Mesenchymal stem cell (in vitro differentiated cells and primary cell): ENCODE measurements at regions not wholly inside any gene's neighbourhood (a gene's known extent, or its start where the extent isn't known, plus 50 kb on each side); places are given as distances from the start of the nearest gene placed in this dataset.
"Not testable (repeated sequence)": the region's sequence is repeated elsewhere in the genome, so short reads cannot be mapped to it uniquely, and the experiment has no call there.

Experiments
- DNase-seq: peaks from one replicate; pipeline ENCODE4 v3.0.0-alpha.2; 2013
- H2AFZ ChIP-seq: one replicate; pipeline ENCODE4 v1.6.1; 2013; ENCODE audit warnings: low read depth, mild to moderate bottlenecking, control low read depth, inconsistent platforms, low read length, moderate library complexity
- H2AK5ac ChIP-seq: 2 replicates; pipeline ENCODE4 v1.6.1; 2013; ENCODE audit warnings: low read length, moderate library complexity, mild to moderate bottlenecking, inconsistent platforms; ENCODE audit not compliant: severe bottlenecking
- H2BK120ac ChIP-seq: one replicate; pipeline ENCODE4 v1.6.1; 2013; ENCODE audit warnings: low read depth, mild to moderate bottlenecking, inconsistent platforms, low read length, moderate library complexity
- H2BK12ac ChIP-seq, 2 experiments: one replicate each; pipeline ENCODE4 v1.6.1; 2013; ENCODE audit warnings: inconsistent platforms in 2 of 2, low read length in 2 of 2, mild to moderate bottlenecking in 2 of 2, moderate library complexity in 2 of 2, control low read depth in 1 of 2
- H2BK15ac ChIP-seq: one replicate; pipeline ENCODE4 v1.6.1; 2013; ENCODE audit warnings: mild to moderate bottlenecking, low read depth, inconsistent platforms; ENCODE audit not compliant: poor library complexity, severe bottlenecking
- H2BK5ac ChIP-seq: 2 replicates; pipeline ENCODE4 v1.6.1; 2013; ENCODE audit warnings: low read depth, mild to moderate bottlenecking, low read length, control low read depth, inconsistent platforms; ENCODE audit not compliant: poor library complexity, severe bottlenecking
- H3K14ac ChIP-seq, 2 experiments: one replicate each; pipeline ENCODE4 v1.6.1; 2013; ENCODE audit warnings: inconsistent platforms in 2 of 2, low read length in 2 of 2, control low read depth in 1 of 2, mild to moderate bottlenecking in 1 of 2, moderate library complexity in 1 of 2
- H3K18ac ChIP-seq, 2 experiments: one replicate each; pipeline ENCODE4 v1.6.1; 2013; ENCODE audit warnings: inconsistent platforms in 2 of 2, low read length in 2 of 2, control low read depth in 1 of 2, low read depth in 1 of 2, mild to moderate bottlenecking in 1 of 2
- H3K23ac ChIP-seq, 2 experiments: one replicate each; pipeline ENCODE4 v1.6.1; 2013; ENCODE audit warnings: inconsistent platforms in 2 of 2, low read length in 2 of 2, mild to moderate bottlenecking in 2 of 2, moderate library complexity in 2 of 2, control low read depth in 1 of 2
- H3K27ac ChIP-seq: 2 replicates; pipeline ENCODE4 v1.5.1; 2013; ENCODE audit warnings: mild to moderate bottlenecking, moderate library complexity, low read length, control low read depth, inconsistent platforms; ENCODE audit not compliant: poor library complexity, severe bottlenecking
- H3K27me3 ChIP-seq, 2 experiments: 2 replicates each; pipeline versions ENCODE4 v1.6.1 to v1.7.0; 2013; ENCODE audit warnings: low read length in 2 of 2, mild to moderate bottlenecking in 2 of 2, moderate library complexity in 2 of 2, control low read depth in 1 of 2, inconsistent platforms in 1 of 2; ENCODE audit not compliant: control insufficient read depth in 1 of 2, insufficient read depth in 1 of 2
- H3K36me3 ChIP-seq, 2 experiments: 2 replicates each; pipeline versions ENCODE4 v1.6.1 to v1.7.0; 2013; ENCODE audit warnings: low read length in 2 of 2, control low read depth in 1 of 2, inconsistent platforms in 1 of 2, low read depth in 1 of 2, mild to moderate bottlenecking in 1 of 2; ENCODE audit not compliant: insufficient read depth in 2 of 2, control insufficient read depth in 1 of 2
- H3K4ac ChIP-seq, 2 experiments: one replicate each; pipeline ENCODE4 v1.6.1; 2013; ENCODE audit warnings: inconsistent platforms in 2 of 2, low read length in 2 of 2, mild to moderate bottlenecking in 2 of 2, moderate library complexity in 2 of 2, control low read depth in 1 of 2, low read depth in 1 of 2
- H3K4me1 ChIP-seq: 2 replicates; pipeline ENCODE4 v1.6.1; 2013; ENCODE audit warnings: low read depth, low read length, control low read depth; ENCODE audit not compliant: control insufficient read depth, insufficient read depth
- H3K4me2 ChIP-seq: 2 replicates; pipeline ENCODE4 v1.6.1; 2013; ENCODE audit warnings: low read length, mild to moderate bottlenecking, inconsistent platforms; ENCODE audit not compliant: poor library complexity, severe bottlenecking
- H3K4me3 ChIP-seq, 2 experiments: 2 replicates each; pipeline versions ENCODE4 v1.5.1 to v1.7.0; 2013; ENCODE audit warnings: low read length in 2 of 2, mild to moderate bottlenecking in 2 of 2, control low read depth in 1 of 2, low read depth in 1 of 2; ENCODE audit not compliant: insufficient read depth in 1 of 2
- H3K79me1 ChIP-seq: replicated peaks from 2 replicates; pipeline ENCODE4 v1.6.1; 2013; ENCODE audit warnings: mild to moderate bottlenecking, control low read depth, low read length, inconsistent platforms; ENCODE audit not compliant: poor library complexity, severe bottlenecking
- H3K9ac ChIP-seq: 2 replicates; pipeline ENCODE4 v1.7.0; 2013; ENCODE audit warnings: mild to moderate bottlenecking, low read length, moderate library complexity
- H3K9me3 ChIP-seq: 2 replicates; pipeline ENCODE4 v1.7.0; 2013; ENCODE audit warnings: mild to moderate bottlenecking, low read length; ENCODE audit not compliant: control insufficient read depth
- H4K8ac ChIP-seq: one replicate; pipeline ENCODE4 v1.6.1; 2013; ENCODE audit warnings: inconsistent platforms, mild to moderate bottlenecking, low read length, moderate library complexity
- H4K91ac ChIP-seq: one replicate; pipeline ENCODE4 v1.6.1; 2013; ENCODE audit warnings: mild to moderate bottlenecking, low read length, inconsistent platforms
- WGBS: methylation state at CpG from one replicate; pipeline ENCODE4 v1.1.7; 2013; ENCODE audit warnings: mixed read lengths; 5-methylcytosine and 5-hydroxymethylcytosine counted together

GRCh38 chr12:75751769-75752471 is 240.5 kb upstream of the KRR1 start:
- Histone ChIP-seq H3K36me3 (no peaks in the 10 kb centered on the region), H2BK5ac (peak overlapping the region; percentile 92), H4K91ac (no peak overlapping the region), H3K18ac (no peak overlapping the region), H3K23ac (no peak overlapping the region), H3K4me3 (no peak overlapping the region), H3K27me3 (no peaks in the 10 kb centered on the region), H3K4me2 (no peak overlapping the region), H3K14ac (no peak overlapping the region), H2BK12ac (no peak overlapping the region), H3K4me1 (no peaks in the 10 kb centered on the region), H2BK120ac (no peak overlapping the region), H3K9ac (peak overlapping the region; percentile 87), H3K4ac (no peak overlapping the region), H3K79me1 (no peaks in the 10 kb centered on the region), H4K8ac (no peak overlapping the region), H2AFZ (no peak overlapping the region), H2AK5ac (no peak overlapping the region), H3K27ac (peak overlapping the region; percentile 71), H3K9me3 (no peaks in the 10 kb centered on the region), H2BK15ac (no peak overlapping the region)
- WGBS = 100% methylated on average over 2 of the region's 4 CpGs
- DNase-seq = no peak

- Histone ChIP-seq H4K91ac (no peak overlapping the region), H3K4me2 (no peak overlapping the region), H3K27ac (peak overlapping the region; percentile 99), H2BK15ac (no peak overlapping the region), H3K27me3 (no peaks in the 10 kb centered on the region), H3K4me1 (no peaks in the 10 kb centered on the region), H3K36me3 (no peaks in the 10 kb centered on the region), H2AK5ac (no peak overlapping the region), H3K18ac (no peak overlapping the region), H3K23ac (no peak overlapping the region), H3K4me3 (no peak overlapping the region), H3K79me1 (no peaks in the 10 kb centered on the region), H2BK5ac (no peak overlapping the region), H2BK12ac (no peak overlapping the region), H3K9ac (peak overlapping the region; percentile 87), H3K4ac (no peak overlapping the region), H3K9me3 (no peaks in the 10 kb centered on the region), H2BK120ac (no peak overlapping the region), H4K8ac (no peak overlapping the region), H3K14ac (no peak overlapping the region), H2AFZ (no peak overlapping the region)
- WGBS = 100% methylated on average over 2 of the region's 4 CpGs
- DNase-seq = peak; percentile 58
Observed at GRCh38 chr12:75750716-75751306, 239.4 kb upstream of the KRR1 start.

- WGBS = 100% methylated on average over 2 of the region's 3 CpGs
- H3K27ac ChIP-seq, H3K27me3 ChIP-seq, H3K9ac ChIP-seq, H3K14ac ChIP-seq, DNase-seq, H3K4me3 ChIP-seq, H4K8ac ChIP-seq, H3K4me1 ChIP-seq, H2AK5ac ChIP-seq, H3K79me1 ChIP-seq, H4K91ac ChIP-seq, H3K23ac ChIP-seq, H3K4me2 ChIP-seq, H3K36me3 ChIP-seq, H2BK5ac ChIP-seq, H2BK12ac ChIP-seq, H2AFZ ChIP-seq, H3K4ac ChIP-seq, H3K9me3 ChIP-seq, H2BK15ac ChIP-seq, H2BK120ac ChIP-seq, H3K18ac ChIP-seq: not testable (repeated sequence)
Observed at GRCh38 chr12:75748990-75749389, 237.6 kb upstream of the KRR1 start.

- Histone ChIP-seq H3K36me3 (no peaks in the 10 kb centered on the region), H3K4ac (no peak overlapping the region), H3K4me2 (no peak overlapping the region), H3K9ac (peak overlapping the region; percentile 73), H3K14ac (no peak overlapping the region), H3K27me3 (no peaks in the 10 kb centered on the region), H3K23ac (no peak overlapping the region), H2BK5ac (peak overlapping the region; percentile 3), H3K4me1 (no peaks in the 10 kb centered on the region), H4K91ac (no peak overlapping the region), H2AFZ (no peak overlapping the region), H3K4me3 (no peak overlapping the region), H2BK12ac (no peak overlapping the region), H3K18ac (no peak overlapping the region), H2BK120ac (no peak overlapping the region), H3K27ac (peak overlapping the region; percentile 87), H2BK15ac (no peak overlapping the region), H2AK5ac (peak overlapping the region; percentile 91), H3K79me1 (no peaks in the 10 kb centered on the region), H4K8ac (no peak overlapping the region), H3K9me3 (no peaks in the 10 kb centered on the region)
- no peak for DNase-seq
- 66% methylated on average over 6 of the region's 6 CpGs for WGBS
Observed at GRCh38 chr12:75748136-75748535, 236.7 kb upstream of the KRR1 start.
